IMR-90 (cell line): ENCODE measurements at regions not wholly inside any gene's neighbourhood (a gene's known extent, or its start where the extent isn't known, plus 50 kb on each side); places are given as distances from the start of the nearest gene placed in this dataset.

Experiments used
- FOS ChIP-seq: fragments of 150-350 bp; IDR thresholded peaks from 2 replicates; pipeline ENCODE4 v1.6.1; 2016; ENCODE audit warnings: low read depth, low read length
- NFE2L2 ChIP-seq: fragments of 150-350 bp; IDR thresholded peaks from 2 replicates; pipeline ENCODE4 v1.6.1; 2016; ENCODE audit warnings: low read depth, mild to moderate bottlenecking, low read length
- POLR2A ChIP-seq: IDR thresholded peaks from 2 replicates; pipeline ENCODE4 v1.6.1; 2012; ENCODE audit warnings: mild to moderate bottlenecking, low read depth, low read length
- RAD21 ChIP-seq: IDR thresholded peaks from 2 replicates; pipeline ENCODE4 v1.6.1; 2012; ENCODE audit warnings: low read length, improper control_type of control experiment
- TF ChIP-seq, protein P1 (sequence below): conservative IDR thresholded peaks from 2 replicates; pipeline ENCODE4 v1.5.1; 2012; ENCODE audit warnings: mild to moderate bottlenecking, low read depth, low read length, improper control_type of control experiment

DNA sequence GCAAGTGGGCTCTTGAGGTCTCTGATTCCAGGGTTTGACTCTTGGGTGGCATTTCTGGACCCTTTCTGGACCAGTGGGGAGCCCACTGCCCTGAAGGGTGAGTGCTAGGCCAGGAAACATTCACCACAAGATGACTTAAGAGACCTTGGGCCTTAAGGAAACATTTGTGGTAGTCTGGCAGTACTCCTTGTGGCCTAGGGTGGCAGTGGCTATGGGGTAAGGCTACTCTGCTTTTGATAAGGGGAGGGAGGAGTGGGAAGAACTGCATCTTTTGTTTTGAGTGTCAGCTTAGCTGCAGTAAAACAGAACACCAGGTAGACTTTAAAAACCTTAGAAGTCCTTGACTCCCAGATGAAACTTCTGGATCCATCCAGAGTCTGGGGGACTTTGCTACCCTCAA, 529.3 kb upstream of the LRRC7 start:
- TF ChIP-seq FOS (no peak), POLR2A (no peak), RAD21 (no peak), NFE2L2 (no peak)
- TF ChIP-seq, protein P1, sequence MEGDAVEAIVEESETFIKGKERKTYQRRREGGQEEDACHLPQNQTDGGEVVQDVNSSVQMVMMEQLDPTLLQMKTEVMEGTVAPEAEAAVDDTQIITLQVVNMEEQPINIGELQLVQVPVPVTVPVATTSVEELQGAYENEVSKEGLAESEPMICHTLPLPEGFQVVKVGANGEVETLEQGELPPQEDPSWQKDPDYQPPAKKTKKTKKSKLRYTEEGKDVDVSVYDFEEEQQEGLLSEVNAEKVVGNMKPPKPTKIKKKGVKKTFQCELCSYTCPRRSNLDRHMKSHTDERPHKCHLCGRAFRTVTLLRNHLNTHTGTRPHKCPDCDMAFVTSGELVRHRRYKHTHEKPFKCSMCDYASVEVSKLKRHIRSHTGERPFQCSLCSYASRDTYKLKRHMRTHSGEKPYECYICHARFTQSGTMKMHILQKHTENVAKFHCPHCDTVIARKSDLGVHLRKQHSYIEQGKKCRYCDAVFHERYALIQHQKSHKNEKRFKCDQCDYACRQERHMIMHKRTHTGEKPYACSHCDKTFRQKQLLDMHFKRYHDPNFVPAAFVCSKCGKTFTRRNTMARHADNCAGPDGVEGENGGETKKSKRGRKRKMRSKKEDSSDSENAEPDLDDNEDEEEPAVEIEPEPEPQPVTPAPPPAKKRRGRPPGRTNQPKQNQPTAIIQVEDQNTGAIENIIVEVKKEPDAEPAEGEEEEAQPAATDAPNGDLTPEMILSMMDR: no peak
